GM12878 (cell line): ENCODE measurements at regions not wholly inside any gene's neighbourhood (a gene's known extent, or its start where the extent isn't known, plus 50 kb on each side); places are given as distances from the start of the nearest gene placed in this dataset.

ENCODE experiments used
- ATAC-seq: fragments of 200-7000 bp; cut with Tn5 transposase; 3 replicates; pipeline ENCODE4 v1.9.1; 2020; ENCODE audit warnings: mild to moderate bottlenecking, moderate library complexity
- BruUV-seq: library from RNA; stranded (reverse); fragments of 400-500 nt; replicated peaks from 2 replicates; lab custom pipeline; 2021; lab: Mats Ljungman, UMichigan
- CTCF ChIA-PET: fragments of 300-600 bp; sonication (Branson Sonifier 250); formaldehyde crosslinking; extraction: SDS; loops from one replicate; lab custom pipeline; 2021; ENCODE audit warnings: inconsistent platforms; lab: Yijun Ruan, JAX
- POLR2A ChIA-PET: fragments of 350-600 bp; formaldehyde crosslinking; extraction: SDS; loops from one replicate; lab custom pipeline; 2021; ENCODE audit warnings: inconsistent platforms; lab: Charles Lee
- RAD21 ChIA-PET: fragments of 300-600 bp; sonication (Branson Sonifier 250); formaldehyde crosslinking; loops from one replicate; lab custom pipeline; 2023; ENCODE audit warnings: antibody characterized with exemption; ENCODE audit not compliant: unreplicated experiment; lab: Charles Lee
- SMC1A ChIA-PET: fragments of 300-600 bp; sonication (Branson Sonifier 250); formaldehyde crosslinking; loops from one replicate; lab custom pipeline; 2023; ENCODE audit not compliant: unreplicated experiment, uncharacterized antibody; lab: Charles Lee
- DNase-seq: peaks from one replicate; pipeline ENCODE4 v3.0.0-alpha.2; 2011; ENCODE audit warnings: low read depth, low spot score
- FAIRE-seq: peaks from 3 replicates; lab custom pipeline; 2011; peaks lifted over from hg19 to GRCh38; lab: Jason Lieb, UNC
- H2AFZ ChIP-seq: 2 replicates; pipeline ENCODE4 v1.6.0; 2011; ENCODE audit warnings: low read depth, low read length, control low read depth; ENCODE audit not compliant: control insufficient read depth
- H3K27ac ChIP-seq: 2 replicates; pipeline ENCODE4 v1.5.1; 2011; ENCODE audit warnings: control low read depth; ENCODE audit not compliant: control insufficient read depth, insufficient read depth
- H3K27me3 ChIP-seq, 2 experiments: replicated peaks in 1 of 2; 2 replicates each; pipeline versions ENCODE4 v1.6.0 to v1.6.1; 2011; ENCODE audit warnings: low read length in 1 of 2; ENCODE audit not compliant: control insufficient read depth in 2 of 2, insufficient read depth in 2 of 2
- H3K36me3 ChIP-seq, 2 experiments: 2 replicates each; pipeline ENCODE4 v1.5.1; 2011; ENCODE audit warnings: low read length in 1 of 2; ENCODE audit not compliant: control insufficient read depth in 2 of 2, insufficient read depth in 2 of 2
- H3K4me1 ChIP-seq: 2 replicates; pipeline ENCODE4 v1.6.1; 2011; ENCODE audit warnings: mild to moderate bottlenecking, low read length, moderate library complexity, mixed read lengths; ENCODE audit not compliant: control insufficient read depth, insufficient read depth
- H3K4me2 ChIP-seq: 2 replicates; pipeline ENCODE4 v1.6.0; 2011; ENCODE audit warnings: control low read depth; ENCODE audit not compliant: control insufficient read depth, insufficient read depth
- H3K4me3 ChIP-seq: fragments of 200-600 bp; sonication (generic); 2 replicates; pipeline ENCODE4 v1.5.1; 2016
- H3K79me2 ChIP-seq: 2 replicates; pipeline ENCODE4 v1.6.0; 2011; ENCODE audit warnings: low read length; ENCODE audit not compliant: control insufficient read depth, insufficient read depth
- H3K9ac ChIP-seq: 2 replicates; pipeline ENCODE4 v1.8.0; 2011; ENCODE audit warnings: low read length, control low read depth, mixed read lengths; ENCODE audit not compliant: control insufficient read depth, insufficient read depth
- H3K9me3 ChIP-seq: replicated peaks from 3 replicates; pipeline ENCODE4 v1.5.1; 2011; ENCODE audit warnings: mild to moderate bottlenecking, low read length; ENCODE audit not compliant: control insufficient read depth, insufficient read depth
- H4K20me1 ChIP-seq: 2 replicates; pipeline ENCODE4 v1.6.0; 2011; ENCODE audit not compliant: control insufficient read depth, insufficient read depth
- ATF3 ChIP-seq: IDR thresholded peaks from 2 replicates; pipeline ENCODE4 v1.6.1; 2011; ENCODE audit warnings: low read depth, mild to moderate bottlenecking, low read length, moderate library complexity, borderline replicate concordance; ENCODE audit errors: extremely low read depth
- BMI1 ChIP-seq: fragments of 450-650 bp; IDR thresholded peaks from 2 replicates; pipeline ENCODE4 v1.6.1; 2016; ENCODE audit warnings: mild to moderate bottlenecking, moderate library complexity, borderline replicate concordance
- CBFB ChIP-seq: IDR thresholded peaks from 2 replicates; pipeline ENCODE4 v1.6.1; 2016; ENCODE audit warnings: antibody characterized with exemption, low read depth
- GABPA ChIP-seq: IDR thresholded peaks from 2 replicates; pipeline ENCODE4 v1.6.1; 2014; ENCODE audit warnings: antibody characterized with exemption, low read depth, mild to moderate bottlenecking, inconsistent platforms
- HDAC2 ChIP-seq: fragments of 200-600 bp; sonication (generic); IDR thresholded peaks from 2 replicates; pipeline ENCODE4 v1.6.1; 2017
- WGBS: methylation state at CpG from one replicate; pipeline ENCODE4 v1.1.6; 2016; ENCODE audit warnings: low lambda C conversion rate; ENCODE audit not compliant: insufficient replicate concordance, insufficient coverage; ENCODE audit errors: missing lambda C conversion rate; 5-methylcytosine and 5-hydroxymethylcytosine counted together
- in situ Hi-C: fragments of 300-500 bp; cut with MboI; formaldehyde crosslinking; loops from 9 replicates; pipeline ENCODE4 v1.14.3; 2018; ENCODE audit warnings: mixed read lengths
- intact Hi-C: fragments of 100-400 bp; cut with micrococcal nuclease; formaldehyde crosslinking; loops from one replicate; pipeline ENCODE4 v1.14.2; 2022; ENCODE audit not compliant: unreplicated experiment
- TF ChIP-seq, protein P1 (sequence below): fragments of 450-650 bp; IDR thresholded peaks from 2 replicates; pipeline ENCODE4 v1.6.1; 2017; ENCODE audit warnings: mild to moderate bottlenecking, moderate library complexity
- TF ChIP-seq, protein P2 (sequence below): fragments of 450-650 bp; IDR thresholded peaks from 2 replicates; pipeline ENCODE4 v1.6.1; 2017; ENCODE audit warnings: borderline replicate concordance

- no peaks in the 10 kb centered on the region for H4K20me1 ChIP-seq
- WGBS, result 69% methylated on average over 7 of the region's 7 CpGs
- no peaks in the 10 kb centered on the region; a peak in 1 of 4 replicates for H3K27me3 ChIP-seq
- ChIA-PET SMC1A (interaction anchor here (1.1 kb wide), 1 partner anchor 203 kb away, joined by 3 read pairs; no protein-coding TSS in a partner anchor), RAD21 (no interaction called here), POLR2A (no interaction called here), CTCF (interaction anchor here (2.2 to 2.4 kb wide), 2 partner anchors 17 to 217 kb away, joined by 8 to 16 read pairs; no protein-coding TSS in a partner anchor)
- no peak overlapping the region for H2AFZ ChIP-seq
- H3K4me1 ChIP-seq, result peaks cover 3% of the 10 kb centered on the region; the same call in 1 of the 2 replicates
- ATAC-seq (no peak), DNase-seq (no peak), FAIRE-seq (no peak)
- no peaks in the 10 kb centered on the region for H3K36me3 ChIP-seq
- no peaks in the 10 kb centered on the region; the same call in 2 of the 3 replicates for H3K9me3 ChIP-seq
- BruUV-seq, result no TSS peak
- H3K4me3 ChIP-seq, result no peak overlapping the region
- H3K79me2 ChIP-seq, result no peaks in the 10 kb centered on the region
- H3K27ac ChIP-seq, result no peak overlapping the region
- in situ Hi-C loops (loop anchor here (5.0 to 10.0 kb wide), 2 partner anchors 211 to 634 kb away; no protein-coding TSS in a partner anchor), intact Hi-C loops (loop anchor here (2.0 to 10.0 kb wide), 2 partner anchors 205 to 771 kb away; partner anchors contain the start of gene IGF1R)
- H3K9ac ChIP-seq, result no peak overlapping the region
- no peak overlapping the region for H3K4me2 ChIP-seq
- TF ChIP-seq HDAC2 (no peak), ATF3 (no peak), GABPA (no peak), BMI1 (no peak), CBFB (no peak)
- TF ChIP-seq, protein P1, sequence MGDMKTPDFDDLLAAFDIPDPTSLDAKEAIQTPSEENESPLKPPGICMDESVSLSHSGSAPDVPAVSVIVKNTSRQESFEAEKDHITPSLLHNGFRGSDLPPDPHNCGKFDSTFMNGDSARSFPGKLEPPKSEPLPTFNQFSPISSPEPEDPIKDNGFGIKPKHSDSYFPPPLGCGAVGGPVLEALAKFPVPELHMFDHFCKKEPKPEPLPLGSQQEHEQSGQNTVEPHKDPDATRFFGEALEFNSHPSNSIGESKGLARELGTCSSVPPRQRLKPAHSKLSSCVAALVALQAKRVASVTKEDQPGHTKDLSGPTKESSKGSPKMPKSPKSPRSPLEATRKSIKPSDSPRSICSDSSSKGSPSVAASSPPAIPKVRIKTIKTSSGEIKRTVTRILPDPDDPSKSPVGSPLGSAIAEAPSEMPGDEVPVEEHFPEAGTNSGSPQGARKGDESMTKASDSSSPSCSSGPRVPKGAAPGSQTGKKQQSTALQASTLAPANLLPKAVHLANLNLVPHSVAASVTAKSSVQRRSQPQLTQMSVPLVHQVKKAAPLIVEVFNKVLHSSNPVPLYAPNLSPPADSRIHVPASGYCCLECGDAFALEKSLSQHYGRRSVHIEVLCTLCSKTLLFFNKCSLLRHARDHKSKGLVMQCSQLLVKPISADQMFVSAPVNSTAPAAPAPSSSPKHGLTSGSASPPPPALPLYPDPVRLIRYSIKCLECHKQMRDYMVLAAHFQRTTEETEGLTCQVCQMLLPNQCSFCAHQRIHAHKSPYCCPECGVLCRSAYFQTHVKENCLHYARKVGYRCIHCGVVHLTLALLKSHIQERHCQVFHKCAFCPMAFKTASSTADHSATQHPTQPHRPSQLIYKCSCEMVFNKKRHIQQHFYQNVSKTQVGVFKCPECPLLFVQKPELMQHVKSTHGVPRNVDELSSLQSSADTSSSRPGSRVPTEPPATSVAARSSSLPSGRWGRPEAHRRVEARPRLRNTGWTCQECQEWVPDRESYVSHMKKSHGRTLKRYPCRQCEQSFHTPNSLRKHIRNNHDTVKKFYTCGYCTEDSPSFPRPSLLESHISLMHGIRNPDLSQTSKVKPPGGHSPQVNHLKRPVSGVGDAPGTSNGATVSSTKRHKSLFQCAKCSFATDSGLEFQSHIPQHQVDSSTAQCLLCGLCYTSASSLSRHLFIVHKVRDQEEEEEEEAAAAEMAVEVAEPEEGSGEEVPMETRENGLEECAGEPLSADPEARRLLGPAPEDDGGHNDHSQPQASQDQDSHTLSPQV, result no peak
- TF ChIP-seq, protein P2, sequence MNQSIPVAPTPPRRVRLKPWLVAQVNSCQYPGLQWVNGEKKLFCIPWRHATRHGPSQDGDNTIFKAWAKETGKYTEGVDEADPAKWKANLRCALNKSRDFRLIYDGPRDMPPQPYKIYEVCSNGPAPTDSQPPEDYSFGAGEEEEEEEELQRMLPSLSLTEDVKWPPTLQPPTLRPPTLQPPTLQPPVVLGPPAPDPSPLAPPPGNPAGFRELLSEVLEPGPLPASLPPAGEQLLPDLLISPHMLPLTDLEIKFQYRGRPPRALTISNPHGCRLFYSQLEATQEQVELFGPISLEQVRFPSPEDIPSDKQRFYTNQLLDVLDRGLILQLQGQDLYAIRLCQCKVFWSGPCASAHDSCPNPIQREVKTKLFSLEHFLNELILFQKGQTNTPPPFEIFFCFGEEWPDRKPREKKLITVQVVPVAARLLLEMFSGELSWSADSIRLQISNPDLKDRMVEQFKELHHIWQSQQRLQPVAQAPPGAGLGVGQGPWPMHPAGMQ, result no peak
Measured at GRCh38 chr15:98443526-98443925, 204.8 kb upstream of the IGF1R start.
